GM18951 (cell line): ENCODE measurements at regions not wholly inside any gene's neighbourhood (a gene's known extent, or its start where the extent isn't known, plus 50 kb on each side); places are given as distances from the start of the nearest gene placed in this dataset.

Experiments used
- POLR2A ChIP-seq: IDR thresholded peaks from 4 replicates; pipeline ENCODE4 v1.6.1; 2011; ENCODE audit warnings: mild to moderate bottlenecking; ENCODE audit not compliant: insufficient read length, insufficient read depth; ENCODE audit errors: extremely low read depth
- in situ Hi-C: fragments of 300-500 bp; cut with MboI; formaldehyde crosslinking; loops from one replicate; pipeline ENCODE4 v1.12.0; 2022; ENCODE audit warnings: low sequenced_read_pairs, mixed read lengths, inconsistent platforms; ENCODE audit not compliant: unreplicated experiment

DNA sequence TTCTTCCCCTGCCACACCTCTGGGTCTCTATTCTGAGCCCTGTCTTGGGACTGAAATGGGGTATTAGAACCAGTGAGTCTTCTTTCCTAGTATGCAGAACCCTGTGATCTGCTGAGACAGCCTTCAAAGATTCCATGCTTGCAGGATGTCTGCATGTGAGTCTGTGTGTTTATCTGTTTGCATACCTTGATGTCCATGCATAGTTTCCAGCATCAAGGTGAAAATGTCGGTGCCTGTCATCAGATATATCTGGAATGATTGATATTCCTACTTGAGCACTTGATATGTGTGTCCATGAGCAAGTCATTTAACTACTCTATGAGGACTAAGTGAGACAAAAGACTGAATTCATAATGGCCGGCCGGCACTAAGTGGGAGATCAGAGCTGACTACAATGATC lies 117.0 kb upstream of the HS3ST1 start:
- in situ Hi-C loops = no loop called here

DNA sequence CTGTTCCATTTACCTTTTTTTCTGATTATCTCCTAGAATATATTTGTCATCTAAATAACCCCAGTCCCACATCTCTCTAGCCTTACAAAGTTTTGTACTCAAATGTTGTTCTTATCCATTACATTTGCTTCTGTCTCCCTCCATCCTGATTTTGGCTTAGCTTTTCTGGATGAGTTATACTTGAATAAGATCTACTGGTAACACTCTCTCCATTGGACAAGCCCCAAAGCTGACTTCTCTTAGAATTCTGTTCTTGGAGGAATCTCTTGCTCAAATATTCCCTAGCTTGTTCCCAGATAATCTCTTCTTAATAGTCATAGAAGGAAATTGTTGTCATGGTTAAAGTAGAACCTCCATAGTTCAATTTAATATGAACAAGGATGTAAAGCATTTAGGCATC lies 115.5 kb upstream of the HS3ST1 start:
- in situ Hi-C loops = no loop called here

More for the DNA sequence above, 117.0 kb upstream of the HS3ST1 start:
- no peak for TF ChIP-seq POLR2A

DNA sequence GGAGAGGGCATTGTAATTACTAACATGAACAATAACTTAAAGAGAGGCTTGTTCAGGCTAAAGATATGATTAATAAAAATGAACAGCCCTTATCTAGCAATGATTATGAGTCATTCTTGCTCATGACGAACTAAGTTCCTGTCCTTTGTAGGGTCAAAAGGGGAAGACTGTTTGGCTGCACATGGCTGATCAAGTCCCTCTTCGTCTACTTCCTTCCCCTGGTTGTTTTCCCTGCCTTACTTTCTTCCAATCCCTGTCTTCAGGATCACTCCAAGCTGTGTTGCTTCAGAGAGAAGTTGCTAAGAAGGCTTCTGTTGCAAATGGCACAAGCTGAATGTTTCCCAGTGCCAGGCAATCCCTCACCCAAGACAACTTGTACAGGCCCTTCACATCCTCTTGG lies 115.0 kb upstream of the HS3ST1 start:
- no peak for TF ChIP-seq POLR2A

More for the DNA sequence above, 115.5 kb upstream of the HS3ST1 start:
- TF ChIP-seq POLR2A = no peak

DNA sequence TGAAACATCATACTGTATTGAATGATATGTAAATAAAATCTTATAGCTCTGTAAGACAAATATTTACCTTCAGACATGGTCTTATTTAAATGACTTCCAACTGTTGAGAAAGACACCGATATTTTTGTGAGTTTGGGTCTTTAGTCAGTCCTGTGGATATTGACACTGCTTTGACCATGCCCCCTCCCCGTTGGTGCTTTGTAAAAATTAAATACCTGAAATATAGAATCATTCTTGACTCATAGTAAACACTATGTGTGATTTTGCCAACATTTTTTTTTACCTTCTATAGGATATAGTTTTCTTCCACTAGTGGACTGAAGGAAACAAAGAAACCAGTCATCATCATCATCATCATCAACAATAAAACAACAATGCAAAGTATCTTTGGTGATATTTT lies 114.3 kb upstream of the HS3ST1 start:
- in situ Hi-C loops = no loop called here
- no peak for TF ChIP-seq POLR2A

More for the DNA sequence above, 115.0 kb upstream of the HS3ST1 start:
- in situ Hi-C loops = no loop called here

DNA sequence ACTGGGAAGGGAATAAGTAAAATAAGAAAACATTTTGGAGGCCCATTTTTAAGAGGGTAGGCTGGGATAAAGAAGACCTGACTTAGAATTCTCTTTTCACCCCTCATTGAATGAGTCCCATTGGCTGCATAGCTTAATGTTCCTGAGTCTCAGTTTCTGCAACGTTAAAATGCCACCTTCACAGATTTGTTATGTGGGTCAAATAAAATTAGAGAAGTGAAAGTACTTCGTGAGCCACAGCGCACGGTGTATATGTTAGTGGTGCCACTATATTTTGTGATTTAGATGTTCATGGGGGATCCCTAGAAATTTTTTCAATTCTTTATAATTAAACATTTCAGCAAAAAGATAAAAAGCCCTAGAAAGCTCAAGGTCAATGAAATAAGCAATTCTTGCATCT lies 109.2 kb upstream of the HS3ST1 start:
- in situ Hi-C loops = no loop called here
- no peak for TF ChIP-seq POLR2A

DNA sequence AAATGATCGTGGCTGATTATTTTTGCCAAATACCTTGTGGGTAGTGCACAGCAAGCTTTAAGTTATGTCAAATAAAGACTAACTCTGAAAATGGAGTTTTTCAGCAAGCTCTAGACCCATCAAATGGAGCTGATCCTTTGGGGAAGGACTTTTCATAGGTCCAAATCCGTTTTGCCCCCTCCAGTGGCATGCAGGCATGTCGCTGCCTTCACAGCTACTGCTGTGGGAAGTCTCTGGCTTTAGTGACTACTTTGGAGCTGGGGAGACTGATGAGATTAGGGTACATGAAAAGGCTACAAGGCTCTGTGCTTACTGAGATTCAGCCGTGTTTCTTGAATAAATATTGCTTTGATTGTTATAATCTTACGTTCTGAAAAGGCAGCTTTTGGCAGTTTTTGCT lies 106.6 kb upstream of the HS3ST1 start:
- in situ Hi-C loops = no loop called here
- TF ChIP-seq POLR2A = no peak

DNA sequence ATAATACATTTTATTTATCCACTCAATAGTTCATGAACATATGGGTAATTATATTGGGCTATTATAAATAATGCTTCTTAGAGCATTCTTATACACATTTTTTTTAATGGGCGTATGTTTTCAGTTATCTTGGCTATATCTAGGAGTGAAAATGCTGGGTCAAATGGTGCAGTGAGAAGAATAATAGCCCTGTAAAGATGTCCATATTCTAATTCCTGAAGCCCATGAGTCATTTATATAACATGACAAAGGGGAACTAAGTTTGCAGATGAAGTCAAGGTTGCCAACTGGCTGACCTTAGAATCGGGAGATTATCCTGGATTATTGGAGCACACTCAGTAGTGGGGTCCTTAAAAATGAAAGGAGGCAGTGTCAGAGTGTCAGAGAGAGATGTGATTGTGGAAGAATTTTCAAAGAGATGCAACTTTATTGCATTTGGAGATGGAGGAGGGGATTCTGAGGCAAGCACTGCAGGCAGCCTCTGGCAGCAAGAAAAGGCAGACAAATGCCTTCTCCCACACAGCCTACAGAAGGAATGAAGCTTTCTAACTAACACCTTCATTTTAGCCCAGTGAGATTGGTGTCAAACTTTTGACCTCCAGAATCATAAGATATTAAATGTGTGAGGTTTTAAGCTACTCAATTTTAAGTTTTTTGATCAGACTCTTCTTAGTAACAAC lies 106.1 kb upstream of the HS3ST1 start:
- in situ Hi-C loops = no loop called here
- TF ChIP-seq POLR2A = no peak

DNA sequence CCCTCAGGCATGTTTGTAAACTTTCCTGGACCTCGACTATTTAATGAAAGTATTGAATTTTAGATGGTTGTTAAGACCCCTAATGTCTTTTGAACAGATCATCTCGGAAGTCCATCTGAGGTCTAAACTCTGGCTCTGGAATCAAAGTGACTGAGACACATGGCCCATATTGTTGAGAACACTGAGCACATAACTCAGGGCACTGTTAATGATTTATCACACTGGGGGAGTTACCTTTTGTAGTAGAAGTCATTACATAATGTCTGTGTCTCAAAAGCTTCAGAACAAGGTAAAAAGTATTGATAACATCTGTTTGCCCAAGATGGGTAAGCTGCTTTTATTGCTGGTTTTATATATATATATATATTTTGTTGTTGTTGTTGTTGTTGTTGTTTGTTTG lies 103.4 kb upstream of the HS3ST1 start:
- in situ Hi-C loops = no loop called here
- no peak for TF ChIP-seq POLR2A

DNA sequence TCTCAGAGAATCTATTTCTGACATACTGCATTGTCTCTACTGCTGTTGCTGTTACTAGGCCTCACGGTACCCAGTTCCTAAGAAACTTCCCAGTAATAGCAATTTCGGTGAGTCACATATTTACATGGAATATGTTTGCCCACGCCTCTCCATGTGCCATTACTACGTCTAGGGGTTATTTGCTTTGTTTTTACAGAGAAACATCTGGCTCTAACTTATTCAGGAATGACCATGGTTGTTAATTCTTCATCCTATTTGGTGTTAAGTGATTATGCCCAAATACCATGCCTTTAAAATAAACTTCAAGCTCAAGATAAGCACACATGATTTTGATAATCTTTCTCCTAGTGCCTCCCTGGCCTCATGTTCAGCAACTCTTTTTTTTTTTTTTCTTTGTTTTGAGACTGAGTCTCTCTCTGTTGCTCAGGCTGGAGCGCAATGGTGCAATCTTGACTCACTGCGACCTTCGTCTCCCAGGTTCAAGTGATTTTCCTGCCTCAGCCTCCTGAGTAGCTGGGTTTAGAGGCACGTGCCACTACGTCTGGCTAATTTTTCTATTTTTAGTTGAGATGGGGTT lies 101.0 kb upstream of the HS3ST1 start:
- in situ Hi-C loops = no loop called here
- no peak for TF ChIP-seq POLR2A

DNA sequence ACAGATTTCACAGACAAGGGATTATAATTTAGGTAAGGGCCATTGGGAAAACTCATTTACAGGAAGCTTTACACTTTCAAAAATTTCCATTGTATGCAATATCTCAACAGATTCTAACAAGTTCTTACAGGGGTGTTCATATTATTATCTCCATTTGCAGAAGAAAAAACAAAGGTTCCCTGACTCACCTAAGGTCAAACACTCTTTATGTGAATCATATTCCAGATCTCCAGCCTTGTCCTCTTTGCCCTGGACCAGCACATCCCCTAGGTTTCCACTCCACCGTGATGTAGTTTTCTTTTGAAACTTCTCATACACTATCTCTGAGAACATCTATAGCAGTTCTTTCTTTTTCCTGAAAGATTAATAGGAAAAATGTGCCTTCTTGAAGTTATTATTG lies 96.4 kb upstream of the HS3ST1 start:
- in situ Hi-C loops = no loop called here
- TF ChIP-seq POLR2A = no peak

DNA sequence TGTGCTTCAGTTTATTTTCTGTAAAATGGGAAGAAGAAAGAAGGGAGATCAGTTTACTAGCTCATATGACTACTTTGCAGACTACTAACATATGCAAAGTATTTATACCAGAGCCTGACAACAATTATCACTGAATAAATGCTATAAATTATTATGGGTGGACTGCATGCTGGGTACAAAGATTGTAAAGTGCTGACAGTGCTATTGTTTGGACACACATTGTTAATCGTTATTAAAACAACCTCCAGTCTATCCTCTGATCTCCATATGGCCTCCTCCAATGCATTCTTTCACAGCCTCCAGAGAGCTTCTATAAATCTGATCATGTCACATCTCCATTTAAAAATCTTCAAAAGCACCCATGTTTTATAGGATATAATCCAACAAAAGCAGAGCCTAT lies 90.1 kb upstream of the HS3ST1 start:
- in situ Hi-C loops = no loop called here
- no peak for TF ChIP-seq POLR2A

DNA sequence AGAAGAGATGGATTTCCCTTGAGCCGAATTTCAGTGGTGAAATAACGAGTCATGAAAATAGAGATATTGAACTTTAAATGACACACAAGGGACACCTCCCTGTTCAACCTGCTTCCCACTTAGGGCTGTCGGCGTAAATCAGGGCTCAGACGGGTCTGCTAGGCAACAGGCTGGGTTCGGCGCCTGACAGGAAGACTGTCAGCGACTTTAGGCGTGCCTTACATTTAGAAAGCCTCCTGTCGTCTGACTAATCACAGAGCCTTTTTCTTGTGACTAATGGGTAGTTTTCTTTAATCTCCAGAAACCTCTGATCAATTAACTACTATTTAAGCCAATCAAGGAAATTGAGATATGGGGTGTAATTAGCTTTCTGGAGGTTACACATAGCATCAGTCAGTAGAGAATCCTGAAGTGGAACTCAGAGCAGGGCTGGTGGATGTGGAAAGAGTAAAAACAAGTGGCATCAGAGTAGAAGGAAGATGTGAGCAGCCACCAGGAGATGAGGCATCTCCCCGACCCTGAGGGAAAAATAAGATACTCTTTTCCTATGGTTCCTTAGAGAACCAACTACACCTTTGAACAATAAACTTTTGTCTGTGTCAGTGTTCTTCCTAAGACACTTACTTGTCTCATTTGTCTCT lies 86.2 kb upstream of the HS3ST1 start:
- no peak for TF ChIP-seq POLR2A
- in situ Hi-C loops = no loop called here

DNA sequence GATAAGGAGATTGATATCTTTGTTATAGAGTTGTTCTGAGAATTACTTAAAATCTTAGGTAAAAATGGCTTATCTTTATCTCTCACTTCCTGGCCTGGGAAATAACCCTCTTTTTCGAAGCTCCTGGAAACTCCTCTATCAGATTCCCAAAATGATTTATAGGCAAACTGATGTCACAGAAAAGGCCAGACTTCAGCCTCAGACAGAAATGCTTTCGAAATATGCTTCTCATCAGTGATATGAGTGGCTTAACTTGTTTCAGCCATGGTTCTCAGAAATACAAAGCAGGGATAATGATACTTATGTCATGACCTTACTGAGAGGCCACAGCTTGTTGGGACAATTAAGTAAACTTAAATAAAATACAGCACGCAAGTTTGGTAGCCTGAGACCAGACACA lies 85.3 kb upstream of the HS3ST1 start:
- in situ Hi-C loops = no loop called here
- TF ChIP-seq POLR2A = no peak

DNA sequence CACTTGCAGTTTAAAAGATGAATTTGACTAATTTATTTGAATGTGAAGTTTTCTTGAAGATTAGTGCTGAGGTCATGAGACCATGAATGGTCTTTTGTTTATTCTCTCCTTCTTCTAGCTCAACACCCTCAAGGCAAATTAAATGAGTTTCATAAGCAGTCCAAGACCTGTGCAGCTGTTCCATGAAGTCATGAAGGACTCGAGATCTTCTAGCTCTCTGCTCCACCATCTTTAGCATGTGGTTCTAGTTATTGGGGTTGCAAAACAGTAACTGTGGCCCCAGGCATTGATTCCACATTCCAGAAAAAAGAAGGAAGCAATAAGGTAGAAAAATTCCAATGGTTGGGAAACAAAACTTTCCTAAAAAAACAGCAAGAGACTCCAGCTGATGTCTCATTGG lies 84.2 kb upstream of the HS3ST1 start:
- in situ Hi-C loops = no loop called here

More for the DNA sequence above, 84.2 kb upstream of the HS3ST1 start:
- TF ChIP-seq POLR2A = no peak
